Liver (tissue), 8 donors: ENCODE measurements at regions not wholly inside any gene's neighbourhood (a gene's known extent, or its start where the extent isn't known, plus 50 kb on each side); places are given as distances from the start of the nearest gene placed in this dataset.

ENCODE experiments used
- DNase-seq: peaks from one replicate; pipeline ENCODE4 v3.0.0-alpha.2; 2017; ENCODE audit warnings: low spot score
- H3K27ac ChIP-seq, 2 donors: one replicate each; pipeline ENCODE4 v1.7.0; 2013; ENCODE audit warnings: inconsistent platforms in 2 of 2, low read length in 2 of 2, control low read depth in 1 of 2, low read depth in 1 of 2, mild to moderate bottlenecking in 1 of 2
- H3K27me3 ChIP-seq, 4 donors: one replicate each; pipeline versions ENCODE4 v1.6.1 to v1.7.0; 2013; ENCODE audit warnings: low read length in 3 of 4, inconsistent platforms in 1 of 4, mild to moderate bottlenecking in 1 of 4, moderate library complexity in 1 of 4; ENCODE audit not compliant: control insufficient read depth in 4 of 4, insufficient read depth in 4 of 4
- H3K36me3 ChIP-seq, 4 donors: one replicate each; pipeline versions ENCODE4 v1.6.1 to v1.7.0; 2013; ENCODE audit warnings: low read length in 3 of 4, mild to moderate bottlenecking in 3 of 4, low read depth in 1 of 4, moderate library complexity in 1 of 4; ENCODE audit not compliant: control insufficient read depth in 4 of 4, insufficient read depth in 3 of 4
- H3K4me1 ChIP-seq, 4 donors: one replicate each; pipeline versions ENCODE4 v1.6.1 to v1.7.0; 2013; ENCODE audit warnings: low read length in 3 of 4, mild to moderate bottlenecking in 3 of 4, moderate library complexity in 1 of 4; ENCODE audit not compliant: control insufficient read depth in 4 of 4, insufficient read depth in 4 of 4
- H3K4me3 ChIP-seq, 3 donors: one replicate each; pipeline versions ENCODE4 v1.6.1 to v1.7.0; 2013; ENCODE audit warnings: low read length in 3 of 3, control low read depth in 1 of 3, low read depth in 1 of 3, mild to moderate bottlenecking in 1 of 3
- H3K9ac ChIP-seq, 2 donors: one replicate each; pipeline ENCODE4 v1.7.0; 2013; ENCODE audit warnings: low read length in 2 of 2, mild to moderate bottlenecking in 2 of 2, moderate library complexity in 2 of 2, control low read depth in 1 of 2, low read depth in 1 of 2
- H3K9me3 ChIP-seq, 4 donors: one replicate each; pipeline versions ENCODE4 v1.6.1 to v1.7.0; 2013; ENCODE audit warnings: low read length in 3 of 4; ENCODE audit not compliant: control insufficient read depth in 4 of 4
- ATF3 ChIP-seq: IDR thresholded peaks from 2 replicates; pipeline ENCODE4 v1.6.1; 2016; ENCODE audit warnings: antibody characterized with exemption
- CTCF ChIP-seq: fragments of 150-350 bp; IDR thresholded peaks from 2 replicates; pipeline ENCODE4 v1.5.1; 2017; ENCODE audit warnings: improper control_type of control experiment, low read depth, low read length; ENCODE audit not compliant: missing input control
- EGR1 ChIP-seq, 2 donors: IDR thresholded peaks; 2 replicates each; pipeline ENCODE4 v1.6.1; 2016 to 2018; ENCODE audit warnings: antibody characterized with exemption in 2 of 2, low read depth in 2 of 2
- FOXA1 ChIP-seq: IDR thresholded peaks from 2 replicates; pipeline ENCODE4 v1.6.1; 2016; ENCODE audit warnings: antibody characterized with exemption
- HNF4G ChIP-seq: IDR thresholded peaks from 2 replicates; pipeline ENCODE4 v1.6.1; 2016; ENCODE audit warnings: antibody characterized with exemption
- JUND ChIP-seq, 2 donors: IDR thresholded peaks; 2 replicates each; pipeline ENCODE4 v1.6.1; 2016; ENCODE audit warnings: antibody characterized with exemption in 2 of 2
- MAX ChIP-seq: IDR thresholded peaks from 2 replicates; pipeline ENCODE4 v1.6.1; 2016; ENCODE audit warnings: antibody characterized with exemption
- NR2F2 ChIP-seq: IDR thresholded peaks from 2 replicates; pipeline ENCODE4 v1.6.1; 2016; ENCODE audit warnings: antibody characterized with exemption
- RAD21 ChIP-seq, 2 donors: IDR thresholded peaks; 2 replicates each; pipeline ENCODE4 v1.6.1; 2016; ENCODE audit warnings: antibody characterized with exemption in 2 of 2, mild to moderate bottlenecking in 2 of 2
- REST ChIP-seq: IDR thresholded peaks from 2 replicates; pipeline ENCODE4 v1.6.1; 2016; ENCODE audit warnings: antibody characterized with exemption, mild to moderate bottlenecking
- TAF1 ChIP-seq: conservative IDR thresholded peaks from 2 replicates; pipeline ENCODE4 v1.6.1; 2016; ENCODE audit warnings: antibody characterized with exemption, mild to moderate bottlenecking
- ZBTB33 ChIP-seq: IDR thresholded peaks from 2 replicates; pipeline ENCODE4 v1.6.1; 2016; ENCODE audit warnings: antibody characterized with exemption
- WGBS: extraction: QIAGEN DNeasy Blood & Tissue Kit; methylation state at CpG from one replicate; pipeline ENCODE4 v1.1.7; 2013; 5-methylcytosine and 5-hydroxymethylcytosine counted together
- donor health status: healthy.
- donor health status: healthy.
- donor health status: healthy.
- donor health status: healthy.
- donor health status: healthy.

GRCh38 chr2:220835583-220835982 is 736.5 kb downstream of the EPHA4 start (continued):
- TF ChIP-seq REST = no peak

GRCh38 chr2:220837226-220837625 is 734.9 kb downstream of the EPHA4 start:
- Histone ChIP-seq H3K27ac (no peak overlapping the region), H3K9me3 (no peaks in the 10 kb centered on the region), H3K4me3 (no peak overlapping the region), H3K9ac (no peak overlapping the region), H3K4me1 (no peaks in the 10 kb centered on the region), H3K27me3 (no peaks in the 10 kb centered on the region), H3K36me3 (no peaks in the 10 kb centered on the region)
- WGBS = 55% methylated on average over 2 of the region's 2 CpGs
- no peak for DNase-seq
- TF ChIP-seq REST (no peak), ZBTB33 (no peak), CTCF (no peak), TAF1 (no peak), ATF3 (no peak)

- Histone ChIP-seq H3K4me1 (no peaks in the 10 kb centered on the region), H3K9ac (no peak overlapping the region), H3K9me3 (no peaks in the 10 kb centered on the region), H3K36me3 (no peaks in the 10 kb centered on the region), H3K27me3 (peaks cover 0 to 2% (median 1%) of the 10 kb centered on the region in 4 donors), H3K27ac (no peak overlapping the region), H3K4me3 (no peak overlapping the region)
- 73% methylated on average over 4 of the region's 4 CpGs for WGBS
- DNase-seq = no peak
- TF ChIP-seq EGR1 (IDR thresholded peaks at IDR 0.05; ENCODE audit: low read depth in 2 of 2) (no peak), MAX (no peak), JUND (IDR thresholded peaks at IDR 0.05) (no peak), CTCF (no peak), FOXA1 (no peak), HNF4G (no peak), RAD21 (IDR thresholded peaks at IDR 0.05) (no peak), NR2F2 (no peak), ZBTB33 (no peak)
Observed at GRCh38 chr2:220842901-220843665, 729.0 kb downstream of the EPHA4 start.
